AG20443 (cell line): ENCODE measurements at regions not wholly inside any gene's neighbourhood (a gene's known extent, or its start where the extent isn't known, plus 50 kb on each side); places are given as distances from the start of the nearest gene placed in this dataset.

Experiments used
- DNase-seq: peaks from one replicate; pipeline ENCODE4 v3.0.0; 2012; ENCODE audit warnings: low spot score, mixed read lengths

DNA sequence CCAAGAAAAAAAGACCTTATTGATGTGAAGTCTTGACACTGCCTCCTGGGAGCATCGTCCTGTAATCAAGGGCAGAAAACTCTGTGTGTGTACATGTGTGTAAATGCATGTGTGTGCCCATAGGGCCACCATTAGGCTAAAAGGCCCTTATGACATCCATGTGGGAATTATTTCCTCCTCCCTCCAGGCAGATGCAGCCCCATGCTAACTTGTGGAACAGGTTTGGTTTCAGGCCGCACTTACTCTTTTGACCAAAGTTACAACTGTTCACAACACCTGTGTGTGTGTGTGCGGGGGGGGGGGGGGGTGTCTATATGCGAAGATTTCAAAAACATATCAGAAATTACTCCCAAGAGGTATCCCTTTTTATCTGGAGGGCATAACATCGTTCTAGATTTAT, 87.4 kb upstream of the SLC14A2 start:
- DNase-seq = no peak

DNA sequence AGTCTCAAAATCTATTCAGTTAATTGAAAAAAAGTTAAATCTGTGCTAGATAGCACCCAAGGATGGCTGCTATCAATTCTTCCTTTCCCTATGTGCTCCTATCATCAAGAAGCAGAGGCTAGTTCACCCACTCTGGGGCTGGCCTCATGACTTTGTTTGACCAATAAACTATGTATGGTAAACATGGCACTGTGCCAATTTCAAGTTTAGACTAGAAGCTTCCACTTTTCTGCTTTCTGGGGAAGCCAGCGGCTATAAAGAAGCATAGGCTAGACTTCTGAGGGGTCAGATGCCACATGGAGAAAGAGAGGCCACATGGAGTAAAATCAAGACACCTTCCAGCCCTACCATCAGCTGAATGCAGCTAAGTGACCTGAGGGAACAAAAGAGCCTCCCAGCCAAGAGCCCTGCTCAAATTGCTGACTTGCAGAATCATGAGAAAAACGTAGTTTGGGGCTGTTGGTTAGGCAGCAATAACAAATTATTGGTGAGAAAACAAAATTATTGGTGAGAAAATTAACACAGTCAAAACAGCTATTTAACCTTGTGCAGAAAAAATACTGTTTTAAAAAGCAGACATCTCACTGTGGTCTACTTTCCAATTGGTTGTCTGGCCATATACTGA, 86.5 kb upstream of the SLC14A2 start:
- DNase-seq = no peak

DNA sequence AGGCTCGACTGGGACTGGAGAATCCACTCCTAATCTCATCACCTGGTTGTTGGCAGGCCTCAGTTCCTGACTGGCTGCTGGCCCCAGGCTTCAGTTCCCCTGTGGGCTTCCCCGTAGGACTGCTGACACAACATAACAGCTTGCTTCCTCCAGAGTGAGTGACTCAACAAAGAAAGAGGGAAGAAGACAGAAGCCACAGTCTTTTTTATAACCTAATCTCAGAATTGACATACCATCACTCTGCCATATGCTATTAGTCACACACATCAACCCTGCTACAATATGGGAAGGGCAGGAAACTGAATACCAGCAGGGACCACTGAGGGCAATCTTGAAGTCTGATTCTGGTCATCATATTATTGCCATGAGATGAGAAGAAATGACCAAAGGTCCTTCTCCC, 76.8 kb upstream of the SLC14A2 start:
- DNase-seq = no peak

DNA sequence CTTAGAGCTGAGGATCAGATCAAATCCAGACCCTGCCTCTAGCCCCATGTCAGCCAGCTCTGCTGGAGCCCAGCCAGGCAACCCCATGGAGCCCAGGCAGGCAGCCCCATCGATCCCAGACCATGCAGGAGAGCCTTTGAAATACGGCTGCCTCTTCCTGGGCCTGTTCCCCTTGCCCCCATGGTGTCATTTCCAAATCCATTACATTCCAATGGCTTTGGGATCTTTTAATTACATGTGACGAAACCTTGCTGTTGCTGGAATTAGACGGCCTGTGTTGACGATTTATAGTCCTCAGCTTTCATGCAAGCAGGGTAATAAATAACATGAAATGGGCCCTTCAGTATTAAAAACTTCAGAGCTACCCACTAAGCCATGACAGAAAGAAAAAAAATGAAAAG, 75.8 kb upstream of the SLC14A2 start:
- no peak for DNase-seq

DNA sequence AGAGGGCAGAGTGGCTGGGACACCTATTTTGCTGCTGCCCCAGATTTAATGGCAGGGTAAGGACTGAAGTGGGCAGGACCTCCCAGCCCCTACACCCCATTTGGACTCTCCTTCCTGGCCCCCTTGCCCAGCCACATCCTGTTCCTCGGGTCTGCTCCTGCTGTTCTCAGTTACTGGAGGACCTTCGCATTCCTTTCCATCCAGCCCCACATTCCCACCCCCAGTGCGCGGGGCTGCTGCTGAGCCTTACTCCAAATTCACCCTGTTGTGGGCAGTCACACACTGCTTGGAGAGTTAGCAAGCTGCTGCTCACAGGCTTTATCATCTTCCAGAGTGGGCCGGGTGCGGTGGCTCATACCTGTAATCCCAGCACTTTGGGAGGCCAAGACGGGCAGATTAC, 75.2 kb upstream of the SLC14A2 start:
- no peak for DNase-seq

DNA sequence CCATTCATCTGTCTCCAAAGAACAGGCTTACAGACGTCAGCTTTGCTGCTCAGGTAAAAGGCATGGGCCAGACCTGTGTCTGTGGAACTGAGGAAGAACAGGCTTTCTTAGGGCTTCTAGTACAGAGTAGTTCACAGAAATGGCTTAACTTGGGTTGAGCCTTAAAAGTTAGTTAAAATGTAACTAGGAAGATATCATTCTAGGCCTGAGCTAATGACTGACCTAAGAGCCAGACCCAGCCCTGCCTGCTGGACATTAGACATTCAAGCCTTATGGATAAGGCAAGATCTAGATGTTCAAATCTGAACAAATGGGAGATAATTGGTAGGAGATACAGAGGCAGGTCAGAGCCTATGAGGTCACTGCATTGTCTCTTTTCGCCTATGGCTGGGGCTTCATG, 73.9 kb upstream of the SLC14A2 start:
- DNase-seq = no peak

DNA sequence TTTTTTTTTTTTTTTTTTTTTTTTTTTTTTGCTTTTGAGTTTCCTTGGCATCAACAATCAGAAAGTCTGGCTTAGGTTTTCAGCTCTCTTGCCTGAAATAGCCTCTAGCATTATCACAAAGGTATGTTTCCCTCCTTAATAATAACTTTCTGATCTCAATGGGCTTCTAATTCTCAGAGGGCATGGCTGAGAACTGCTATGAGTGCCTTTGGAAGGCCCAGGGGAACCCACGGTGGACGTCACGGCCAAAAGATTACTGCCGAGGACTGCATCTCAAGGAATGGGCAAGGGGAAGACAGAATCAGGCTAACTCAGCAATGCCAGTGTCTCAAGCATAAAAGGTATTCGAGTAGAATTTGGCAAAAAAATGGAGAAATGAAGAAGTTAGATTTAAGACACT, 73.2 kb upstream of the SLC14A2 start:
- no peak for DNase-seq

DNA sequence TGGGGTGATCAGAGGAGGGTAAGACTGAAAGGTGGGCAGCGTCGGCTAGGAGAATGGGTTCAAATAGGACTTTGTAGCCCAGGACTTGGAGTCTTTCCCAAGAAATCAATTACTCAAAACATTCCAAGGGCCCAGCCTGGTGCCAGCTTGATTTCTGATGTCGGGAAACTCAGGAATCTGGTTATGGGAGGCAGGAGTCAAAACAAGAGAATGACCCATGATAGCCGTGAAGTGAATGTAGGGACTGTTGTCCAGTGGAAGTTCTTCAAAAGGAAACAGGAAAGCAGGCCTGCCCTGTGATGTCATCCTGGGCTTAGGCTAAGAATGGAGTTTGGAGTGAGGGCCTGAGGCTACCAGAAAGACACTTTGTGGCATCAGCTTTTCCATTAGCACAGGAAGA, 67.4 kb upstream of the SLC14A2 start:
- no peak for DNase-seq

DNA sequence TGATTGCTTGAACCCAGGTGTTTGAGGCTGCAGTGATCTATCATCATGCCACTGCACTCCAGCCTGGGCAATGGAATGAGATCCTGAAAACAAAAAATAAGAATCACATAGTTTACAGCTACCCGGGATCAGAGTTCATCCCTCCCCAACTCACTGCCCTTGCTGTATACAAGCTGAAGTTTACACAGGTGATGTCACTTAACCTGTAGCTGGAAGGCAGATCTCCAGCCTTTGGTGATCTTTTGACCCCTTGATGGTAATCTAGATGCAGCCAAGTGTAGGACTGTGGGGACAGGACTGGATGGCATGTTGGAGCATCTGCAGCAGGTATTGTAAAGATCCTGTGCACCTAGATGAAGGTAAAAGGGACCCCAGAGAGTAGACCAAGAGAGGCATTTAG, 66.7 kb upstream of the SLC14A2 start:
- no peak for DNase-seq

DNA sequence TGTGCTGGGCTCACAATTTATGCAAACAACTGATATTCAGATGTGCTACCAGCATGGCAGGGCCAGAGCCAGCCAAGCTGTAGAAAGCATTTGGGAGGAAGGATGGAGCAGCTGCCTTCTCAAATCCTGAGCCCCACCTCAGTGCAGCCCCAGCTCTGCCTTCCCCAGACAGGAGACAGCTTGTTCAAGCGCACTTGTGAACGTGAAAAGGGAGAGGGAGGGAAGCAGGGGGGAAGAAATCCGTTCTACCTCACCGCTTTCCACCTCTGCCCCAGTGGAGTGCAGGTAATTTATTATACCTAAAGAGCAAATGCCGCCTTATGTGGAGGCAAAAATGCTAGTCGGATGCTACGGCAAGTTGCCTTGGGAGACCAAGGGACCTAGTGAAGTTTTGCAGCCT, 66.0 kb upstream of the SLC14A2 start:
- no peak for DNase-seq

DNA sequence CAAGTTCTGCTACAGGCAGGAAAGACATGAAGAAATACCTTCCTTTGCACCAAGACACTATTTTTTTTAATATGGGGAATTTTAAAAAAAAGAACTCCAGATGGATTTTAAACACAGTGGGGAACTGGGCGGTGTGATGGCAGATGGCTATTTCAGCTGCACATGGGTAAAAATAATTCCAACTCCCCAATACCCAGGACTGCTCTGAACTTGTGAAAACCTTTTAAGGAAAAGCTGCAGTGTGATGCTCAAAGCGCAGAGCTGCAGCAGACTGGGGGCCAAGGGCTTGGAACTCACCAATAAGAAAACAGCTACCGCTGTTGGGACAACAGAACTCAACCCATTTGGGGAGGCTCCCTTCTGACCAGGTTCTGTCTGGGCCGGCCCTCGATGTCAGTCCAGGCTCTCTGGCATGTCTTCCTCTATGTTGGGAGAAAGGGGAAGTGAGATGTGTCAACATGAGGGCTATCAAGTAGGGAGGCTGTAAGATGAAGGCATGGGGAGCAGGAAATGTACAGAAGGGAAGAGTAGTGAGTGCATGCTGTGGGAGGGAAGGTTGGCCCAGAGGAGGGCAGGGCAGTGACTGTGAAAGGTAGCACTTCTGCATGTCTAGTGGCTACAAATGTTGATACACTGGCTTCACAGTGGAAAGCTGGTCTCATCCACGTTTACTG, 64.0 kb upstream of the SLC14A2 start:
- DNase-seq = no peak

DNA sequence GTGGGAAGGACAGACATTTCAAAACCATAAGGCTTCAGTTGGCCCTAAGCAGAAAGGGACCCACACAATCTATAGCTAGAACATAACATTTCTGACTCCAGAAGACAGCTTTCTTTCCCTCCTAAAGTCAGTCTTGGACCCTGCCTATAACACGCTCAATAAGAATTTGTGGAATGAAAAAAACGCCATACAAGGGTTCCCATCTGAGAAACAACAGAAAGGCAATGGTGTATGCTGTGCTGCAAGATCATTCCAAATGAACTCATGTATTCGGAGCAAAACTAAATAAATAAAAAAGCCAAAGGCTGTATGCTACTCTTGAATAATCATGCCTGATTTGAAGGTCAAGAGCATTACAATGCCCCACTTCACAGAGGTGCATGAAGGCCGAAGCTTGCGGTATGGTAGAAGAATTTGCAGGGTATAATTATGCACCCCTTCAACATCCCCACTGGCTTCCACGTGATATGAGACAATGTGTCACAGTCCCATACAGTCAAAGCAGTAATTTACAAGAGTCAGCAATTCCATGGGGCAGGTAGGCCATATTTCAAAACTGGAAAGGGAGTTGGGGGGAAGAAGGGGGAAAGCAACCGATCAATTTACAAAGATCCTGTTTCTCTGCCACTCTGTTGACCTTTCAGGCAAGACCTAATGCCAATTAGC, 61.4 kb upstream of the SLC14A2 start:
- no peak for DNase-seq

DNA sequence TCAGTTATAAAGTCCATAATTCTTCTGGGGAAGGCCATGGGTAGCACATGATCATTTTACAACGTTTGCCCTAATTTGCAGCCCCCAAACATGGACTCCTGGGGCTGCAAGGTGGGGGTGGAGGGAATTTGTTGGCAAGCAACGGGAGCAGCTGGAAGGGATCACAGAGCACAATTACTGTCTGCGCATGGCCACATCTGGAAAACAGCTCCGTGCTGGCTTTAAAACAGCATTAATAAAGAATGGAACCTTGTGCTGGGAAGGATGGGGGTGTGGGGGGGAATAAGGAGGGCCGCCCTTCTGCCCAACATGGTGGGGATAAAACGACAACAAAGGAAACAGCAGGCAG, 60.9 kb upstream of the SLC14A2 start:
- DNase-seq = no peak

DNA sequence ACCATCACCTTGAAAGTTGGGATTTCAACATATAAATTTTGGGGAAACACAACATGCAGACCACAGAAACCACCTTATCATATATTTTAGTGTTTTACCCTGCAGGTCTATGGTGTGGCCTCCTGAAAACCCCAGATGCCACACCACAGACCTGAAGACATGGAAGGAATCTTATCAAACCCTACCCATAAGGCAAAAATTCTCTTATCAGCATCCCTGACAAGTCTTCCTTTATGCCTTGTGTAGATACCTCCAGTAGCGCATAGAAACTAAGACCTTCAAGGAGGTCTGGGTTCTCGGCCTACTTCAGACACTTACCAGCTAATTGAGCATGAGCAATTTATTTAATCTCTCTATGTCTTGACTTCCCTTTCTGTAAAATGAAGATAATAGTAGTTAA, 59.1 kb upstream of the SLC14A2 start:
- no peak for DNase-seq

DNA sequence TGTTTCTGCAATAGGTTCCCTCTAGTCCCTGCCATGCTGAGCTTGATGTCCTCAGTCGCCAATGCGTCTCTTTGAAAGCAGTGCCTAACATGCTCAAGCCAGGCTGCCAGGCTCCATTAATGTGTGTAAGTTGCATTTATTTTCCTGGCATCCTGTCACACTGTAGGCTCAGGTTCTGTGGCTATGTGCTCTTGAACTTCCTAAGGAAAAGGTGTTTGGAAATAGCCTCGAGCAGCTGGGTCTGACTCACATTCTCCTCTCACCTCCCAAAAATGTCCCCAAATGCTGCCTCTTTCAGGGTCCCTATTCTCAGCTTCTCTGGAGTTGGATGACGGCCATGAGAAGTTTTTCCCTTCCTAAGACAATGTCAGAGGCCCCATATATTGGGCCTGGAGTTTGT, 58.0 kb upstream of the SLC14A2 start:
- DNase-seq = no peak

DNA sequence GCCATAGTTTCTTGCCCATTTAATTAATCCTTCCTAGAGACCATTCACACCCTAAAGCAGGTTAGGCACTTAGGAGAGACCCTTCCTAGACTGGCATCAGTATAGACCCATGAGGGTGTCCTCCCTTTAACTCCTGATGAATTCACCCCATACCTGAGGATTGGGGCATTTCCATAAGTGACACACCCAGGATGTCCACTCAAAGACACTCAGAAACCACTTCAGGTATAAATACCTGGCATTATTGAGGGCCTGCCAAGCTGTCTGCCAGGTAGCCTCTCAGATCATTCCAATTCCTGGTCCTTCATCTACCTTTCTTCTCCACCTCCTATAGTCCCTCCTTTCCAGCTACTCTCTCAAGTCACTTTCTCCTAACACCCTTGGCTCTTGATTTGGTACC, 57.5 kb upstream of the SLC14A2 start:
- no peak for DNase-seq

DNA sequence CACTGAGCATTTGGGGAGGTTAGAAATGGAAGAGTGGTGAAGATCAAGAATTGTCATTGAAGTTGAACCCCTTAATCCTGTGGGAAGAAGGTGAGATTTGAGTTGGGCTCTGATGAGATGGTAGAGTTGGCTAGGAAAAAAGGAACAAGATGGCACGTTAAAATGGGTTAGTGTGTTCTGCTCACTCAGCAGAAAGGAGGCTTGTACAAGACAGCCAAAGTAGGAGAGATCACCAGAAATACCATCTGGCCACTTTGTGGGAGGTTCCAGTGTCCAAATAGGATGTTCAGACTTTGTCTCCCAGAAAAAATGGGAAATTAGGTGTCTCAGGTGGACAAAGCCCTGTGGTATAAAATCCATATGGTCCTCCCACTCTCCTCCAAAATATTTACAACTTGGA, 56.0 kb upstream of the SLC14A2 start:
- no peak for DNase-seq

DNA sequence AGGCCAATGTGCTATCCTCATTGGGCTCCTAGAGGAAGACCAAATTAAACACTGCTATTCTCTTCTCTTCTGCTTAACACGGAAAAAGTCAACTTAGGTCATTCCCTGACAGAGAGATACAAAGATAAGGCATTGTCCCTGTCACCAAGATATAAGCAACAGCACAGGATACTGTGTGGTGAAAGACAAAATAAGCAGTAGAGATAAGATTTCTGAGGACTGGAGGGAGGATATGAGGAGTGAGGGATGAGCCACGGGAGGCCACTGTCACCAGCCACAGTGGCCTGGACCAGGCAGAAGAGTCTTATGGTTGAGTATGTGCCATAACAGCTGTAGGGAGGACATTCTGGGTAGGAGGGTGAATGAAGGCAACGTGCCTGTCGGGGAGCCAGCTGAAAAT, 54.4 kb upstream of the SLC14A2 start:
- no peak for DNase-seq

DNA sequence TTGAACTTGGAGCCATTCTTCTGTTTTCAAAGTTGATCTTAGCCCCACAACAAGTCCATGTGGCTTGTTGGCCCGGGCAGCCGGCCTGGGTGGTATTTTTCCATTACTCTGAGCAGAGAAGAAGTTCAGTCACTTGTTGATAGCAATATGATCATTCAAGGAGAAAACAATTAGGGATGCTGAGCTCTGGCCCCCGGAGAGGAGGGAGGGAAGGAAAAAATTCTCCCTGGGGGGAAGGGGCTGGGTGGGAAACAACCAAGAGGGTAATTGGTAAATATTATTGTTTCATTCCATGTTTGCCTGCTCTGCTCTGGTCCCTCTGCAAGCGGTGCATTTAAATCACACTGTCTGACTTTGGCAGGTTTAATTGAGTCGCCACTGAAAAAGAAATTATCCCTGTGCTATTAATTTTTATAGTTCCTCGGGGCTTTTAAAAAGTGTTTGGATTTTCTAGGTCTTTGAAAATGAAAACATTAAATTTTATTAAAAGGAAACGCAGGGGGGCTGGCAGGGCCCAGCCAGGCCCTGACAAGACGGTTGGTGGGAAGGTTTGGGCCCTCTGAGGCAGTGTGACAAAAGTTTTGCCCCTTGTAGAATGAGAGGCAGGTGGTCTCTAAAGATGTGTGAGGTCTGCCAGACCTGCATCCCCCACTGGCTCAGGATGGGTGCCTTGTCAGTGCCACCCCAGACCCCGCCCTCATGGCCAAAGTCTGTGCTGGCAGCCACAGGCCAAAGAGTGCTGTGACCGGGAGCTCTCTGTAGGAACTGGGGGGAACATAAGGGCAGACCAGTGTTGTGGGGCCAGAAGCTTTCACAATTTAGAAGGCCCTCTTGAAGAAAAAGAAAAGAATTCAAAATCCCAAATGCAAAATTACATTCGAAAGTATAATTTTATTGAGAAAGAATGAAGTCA, 52.5 kb upstream of the SLC14A2 start:
- no peak for DNase-seq

DNA sequence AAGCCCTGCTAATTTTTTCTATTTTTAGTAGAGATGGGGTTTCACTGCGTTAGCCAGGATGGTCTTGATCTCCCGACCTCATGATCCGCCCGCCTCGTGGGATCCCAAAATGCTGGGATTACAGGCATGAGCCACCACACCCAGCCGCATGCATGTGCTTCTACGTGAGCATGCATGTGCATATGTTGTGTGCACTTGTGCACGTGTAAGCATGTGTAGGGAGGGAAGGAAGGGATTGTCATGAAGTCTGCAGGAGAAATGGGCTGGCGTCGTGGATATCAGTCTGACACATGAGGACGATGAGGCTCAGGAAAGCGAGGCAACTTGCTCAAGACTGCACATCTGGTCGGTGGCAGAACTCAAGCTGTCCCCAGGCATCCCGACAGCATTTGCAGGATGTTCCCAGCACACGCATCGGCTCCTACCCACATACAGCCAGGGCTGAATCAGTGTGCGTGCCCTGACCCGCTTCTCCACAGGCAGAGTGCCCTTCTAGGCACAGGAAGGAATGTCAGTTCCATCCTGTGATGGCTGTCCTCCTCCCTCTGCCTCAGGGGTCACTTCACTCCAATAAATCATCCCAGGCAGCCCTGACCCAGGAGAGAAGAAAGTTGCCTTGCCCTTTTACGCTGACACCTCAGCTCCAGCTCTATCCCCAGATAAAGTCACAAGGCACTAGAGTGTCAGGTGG, 49.9 kb upstream of the SLC14A2 start:
- DNase-seq = no peak
